H9 (cell line): ENCODE measurements at regions not wholly inside any gene's neighbourhood (a gene's known extent, or its start where the extent isn't known, plus 50 kb on each side); places are given as distances from the start of the nearest gene placed in this dataset.

Experiments used
- DNase-seq: peaks from one replicate; pipeline ENCODE4 v3.0.0-alpha.2; 2017
- H2AFZ ChIP-seq: one replicate; pipeline ENCODE4 v1.6.1; 2013; ENCODE audit warnings: mild to moderate bottlenecking, low read length, control low read depth, moderate library complexity
- H2AK5ac ChIP-seq: 2 replicates; pipeline ENCODE4 v1.6.1; 2013; ENCODE audit warnings: low read length, control low read depth, mixed read lengths; ENCODE audit not compliant: insufficient read length
- H2BK120ac ChIP-seq: one replicate; pipeline ENCODE4 v1.6.1; 2013; ENCODE audit warnings: low read depth, mild to moderate bottlenecking, low read length, control low read depth, inconsistent platforms; ENCODE audit not compliant: poor library complexity, severe bottlenecking
- H2BK12ac ChIP-seq: 2 replicates; pipeline ENCODE4 v1.6.1; 2013; ENCODE audit warnings: low read length, control low read depth, mixed read lengths, low read depth; ENCODE audit not compliant: insufficient read length
- H2BK15ac ChIP-seq: 2 replicates; pipeline ENCODE4 v1.6.1; 2013; ENCODE audit warnings: low read depth, low read length, control low read depth
- H2BK20ac ChIP-seq: one replicate; pipeline ENCODE4 v1.6.1; 2013; ENCODE audit warnings: low read depth, mild to moderate bottlenecking, low read length, control low read depth, inconsistent platforms; ENCODE audit not compliant: poor library complexity, severe bottlenecking
- H2BK5ac ChIP-seq: 2 replicates; pipeline ENCODE4 v1.6.1; 2013; ENCODE audit warnings: low read length, control low read depth, mixed read lengths; ENCODE audit not compliant: insufficient read length
- H3K14ac ChIP-seq: 2 replicates; pipeline ENCODE4 v1.6.1; 2013; ENCODE audit warnings: low read length, control low read depth; ENCODE audit not compliant: insufficient read depth
- H3K18ac ChIP-seq: 2 replicates; pipeline ENCODE4 v1.6.1; 2013; ENCODE audit warnings: low read depth, mild to moderate bottlenecking, mixed read lengths, low read length, control low read depth; ENCODE audit not compliant: insufficient read length
- H3K23ac ChIP-seq: 2 replicates; pipeline ENCODE4 v1.6.1; 2013; ENCODE audit warnings: low read length, control low read depth, mixed read lengths, low read depth; ENCODE audit not compliant: insufficient read length
- H3K23me2 ChIP-seq: 2 replicates; pipeline ENCODE4 v1.6.1; 2013; ENCODE audit warnings: low read depth, mild to moderate bottlenecking, mixed read lengths, low read length, control low read depth; ENCODE audit not compliant: insufficient read length, poor library complexity, severe bottlenecking
- H3K27ac ChIP-seq: 2 replicates; pipeline ENCODE4 v1.5.1; 2013; ENCODE audit warnings: low read length, control low read depth, mixed read lengths, low read depth; ENCODE audit not compliant: insufficient read length
- H3K27me3 ChIP-seq: 2 replicates; pipeline ENCODE4 v1.6.1; 2013; ENCODE audit warnings: low read length, control low read depth, inconsistent platforms; ENCODE audit not compliant: insufficient read depth
- H3K4ac ChIP-seq: 2 replicates; pipeline ENCODE4 v1.6.1; 2013; ENCODE audit warnings: low read depth, mild to moderate bottlenecking, control low read depth, inconsistent platforms, low read length, moderate library complexity
- H3K4me1 ChIP-seq: 2 replicates; pipeline ENCODE4 v1.6.1; 2013; ENCODE audit warnings: low read length, control low read depth, inconsistent platforms; ENCODE audit not compliant: insufficient read depth
- H3K4me2 ChIP-seq: 2 replicates; pipeline ENCODE4 v1.6.1; 2013; ENCODE audit warnings: low read length, control low read depth, mixed read lengths; ENCODE audit not compliant: insufficient read length, insufficient read depth
- H3K56ac ChIP-seq: 2 replicates; pipeline ENCODE4 v1.6.1; 2013; ENCODE audit warnings: low read depth, mild to moderate bottlenecking, mixed read lengths, low read length, control low read depth; ENCODE audit not compliant: insufficient read length
- H3K79me1 ChIP-seq: 2 replicates; pipeline ENCODE4 v1.6.1; 2013; ENCODE audit warnings: low read depth, mild to moderate bottlenecking, moderate library complexity, low read length, control low read depth, inconsistent platforms; ENCODE audit not compliant: insufficient read depth, poor library complexity, severe bottlenecking
- H3K79me2 ChIP-seq: 2 replicates; pipeline ENCODE4 v1.6.1; 2013; ENCODE audit warnings: low read length, control low read depth, inconsistent platforms; ENCODE audit not compliant: insufficient read depth
- H3K9ac ChIP-seq: 2 replicates; pipeline ENCODE4 v1.6.1; 2013; ENCODE audit warnings: low read length, control low read depth, mixed read lengths; ENCODE audit not compliant: insufficient read length; ENCODE audit errors: extremely low read depth
- H3K9me3 ChIP-seq: one replicate; pipeline ENCODE4 v1.6.1; 2013; ENCODE audit warnings: low read depth, low read length, inconsistent platforms; ENCODE audit not compliant: control insufficient read depth
- H3T11ph ChIP-seq: one replicate; pipeline ENCODE4 v1.6.1; 2013; ENCODE audit warnings: mild to moderate bottlenecking, low read length, control low read depth, inconsistent platforms
- H4K20me1 ChIP-seq: one replicate; pipeline ENCODE4 v1.6.1; 2013; ENCODE audit not compliant: control insufficient read depth, insufficient read length, insufficient read depth
- H4K5ac ChIP-seq: 2 replicates; pipeline ENCODE4 v1.6.1; 2013; ENCODE audit warnings: low read depth, mild to moderate bottlenecking, mixed read lengths, low read length, control low read depth; ENCODE audit not compliant: insufficient read length
- H4K8ac ChIP-seq: replicated peaks from 2 replicates; pipeline ENCODE4 v1.6.1; 2013; ENCODE audit warnings: low read length, control low read depth, mixed read lengths, low read depth; ENCODE audit not compliant: insufficient read length
- H4K91ac ChIP-seq: 2 replicates; pipeline ENCODE4 v1.6.1; 2013; ENCODE audit warnings: low read depth, mild to moderate bottlenecking, moderate library complexity, mixed read lengths, low read length, control low read depth; ENCODE audit not compliant: insufficient read length
- H3K27ac Mint-ChIP-seq, 3 experiments: 2 replicates in 2 of 3; 3 replicates in 1 of 3; pipeline ENCODE4 v1.8.0; 2020 to 2021; ENCODE audit warnings: mixed read lengths in 3 of 3, mild to moderate bottlenecking in 1 of 3, moderate library complexity in 1 of 3
- H3K27me3 Mint-ChIP-seq: 2 replicates; pipeline ENCODE4 v1.8.0; 2021; ENCODE audit warnings: low read depth, mild to moderate bottlenecking, moderate library complexity, mixed read lengths
- H3K36me3 Mint-ChIP-seq, 3 experiments: 2 replicates in 2 of 3; 3 replicates in 1 of 3; pipeline ENCODE4 v1.8.0; 2020 to 2021; ENCODE audit warnings: low read depth in 3 of 3, mixed read lengths in 3 of 3; ENCODE audit not compliant: insufficient read depth in 1 of 3
- H3K4me1 Mint-ChIP-seq, 2 experiments: 2 replicates each; pipeline ENCODE4 v1.8.0; 2020; ENCODE audit warnings: mixed read lengths in 2 of 2
- H3K4me3 Mint-ChIP-seq, 2 experiments: 2 replicates in 1 of 2; 3 replicates in 1 of 2; pipeline ENCODE4 v1.8.0; 2020 to 2021; ENCODE audit warnings: mild to moderate bottlenecking in 2 of 2, mixed read lengths in 2 of 2, moderate library complexity in 1 of 2
- H3K9me3 Mint-ChIP-seq, 2 experiments: 2 replicates in 1 of 2; 3 replicates in 1 of 2; pipeline ENCODE4 v1.8.0; 2020; ENCODE audit warnings: mild to moderate bottlenecking in 2 of 2, mixed read lengths in 2 of 2, moderate library complexity in 1 of 2
- CTCF ChIP-seq: fragments of 200-600 bp; sonication (generic); conservative IDR thresholded peaks from 3 replicates; pipeline ENCODE4 v1.8.0; 2021; ENCODE audit warnings: antibody characterized with exemption, mild to moderate bottlenecking
- WGBS: extraction: QIAGEN DNeasy Blood & Tissue Kit; methylation state at CpG from one replicate; pipeline ENCODE4 v1.1.7; 2013; ENCODE audit warnings: missing lambda C conversion rate, low lambda C conversion rate, mixed read lengths; ENCODE audit not compliant: insufficient read length; ENCODE audit errors: extremely low coverage; 5-methylcytosine and 5-hydroxymethylcytosine counted together

- Histone ChIP-seq H3K4me2 (no peak overlapping the region), H4K5ac (no peak overlapping the region), H3K4ac (no peak overlapping the region), H3K56ac (no peak overlapping the region), H4K91ac (no peak overlapping the region), H2BK12ac (no peak overlapping the region), H3K9me3 (no peaks in the 10 kb centered on the region), H3K23me2 (no peaks in the 10 kb centered on the region), H2BK5ac (no peak overlapping the region), H2BK15ac (no peak overlapping the region), H2AK5ac (no peak overlapping the region), H3T11ph (no peak overlapping the region), H2BK120ac (no peak overlapping the region), H4K8ac (no peak overlapping the region), H3K27ac (no peak overlapping the region), H3K9ac (no peak overlapping the region), H3K18ac (no peak overlapping the region), H2AFZ (no peak overlapping the region), H3K79me2 (no peaks in the 10 kb centered on the region), H2BK20ac (no peak overlapping the region), H4K20me1 (no peaks in the 10 kb centered on the region), H3K14ac (no peak overlapping the region), H3K27me3 (no peaks in the 10 kb centered on the region), H3K23ac (no peak overlapping the region), H3K4me1 (no peaks in the 10 kb centered on the region), H3K79me1 (no peaks in the 10 kb centered on the region)
- no peak for DNase-seq
- H3K27me3 Mint-ChIP-seq, result no peaks in the 10 kb centered on the region
- no peak overlapping the region for H3K27ac Mint-ChIP-seq
- no peak for TF ChIP-seq CTCF
- H3K9me3 Mint-ChIP-seq, result peaks cover 0 to 7% of the 10 kb centered on the region in 2 experiments; a peak in 3 of 5 replicates
- WGBS, result no CpG with 5 or more reads among the region's 3 CpGs
- no peaks in the 10 kb centered on the region for H3K4me1 Mint-ChIP-seq
- H3K4me3 Mint-ChIP-seq, result no peak overlapping the region
- H3K36me3 Mint-ChIP-seq, result peaks cover 0 to 4% (median 2%) of the 10 kb centered on the region in 3 experiments; a peak in 3 of 7 replicates
These were observed 451.0 kb upstream of the GRIA1 start for GRCh38 chr5:153039501-153039900.
